Stimulated activated CD4-positive, alpha-beta T cell treated with anti-CD3 and anti-CD28 coated beads, Interleukin-4, amount 100 ng/mL, for 48 hours (primary cell): ENCODE measurements at regions not wholly inside any gene's neighbourhood (a gene's known extent, or its start where the extent isn't known, plus 50 kb on each side); places are given as distances from the start of the nearest gene placed in this dataset.
"Not testable (repeated sequence)": the region's sequence is repeated elsewhere in the genome, so short reads cannot be mapped to it uniquely, and the experiment has no call there.

ENCODE experiments used
- DNase-seq, 2 donors: peaks; one replicate each; pipeline ENCODE4 v3.0.0-alpha.2; 2020; ENCODE audit warnings: low read depth in 2 of 2

- DNase-seq, result no peak
Observed at GRCh38 chr6:169931261-169931660, 179.8 kb downstream of the ERMARD start.

DNA sequence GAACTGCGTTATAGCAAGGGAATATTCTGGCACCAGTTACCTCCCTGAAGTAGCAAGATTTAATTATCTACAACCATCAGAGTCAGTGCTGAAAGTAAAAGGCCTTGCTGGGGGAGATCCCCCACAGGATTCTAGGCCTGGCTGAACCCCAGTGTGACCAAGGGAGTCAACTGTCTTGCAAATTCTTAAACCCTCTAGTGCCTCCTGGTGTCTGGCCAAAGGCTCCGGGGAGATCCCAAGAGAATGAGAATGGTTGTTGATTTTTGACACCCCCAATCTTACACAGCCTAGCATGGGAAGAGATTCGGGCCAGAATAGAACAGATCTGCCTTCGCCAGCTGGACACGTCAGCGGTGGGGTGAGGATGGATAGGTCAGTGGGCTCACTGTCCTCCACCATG lies 179.4 kb downstream of the ERMARD start:
- DNase-seq, result no peak

DNA sequence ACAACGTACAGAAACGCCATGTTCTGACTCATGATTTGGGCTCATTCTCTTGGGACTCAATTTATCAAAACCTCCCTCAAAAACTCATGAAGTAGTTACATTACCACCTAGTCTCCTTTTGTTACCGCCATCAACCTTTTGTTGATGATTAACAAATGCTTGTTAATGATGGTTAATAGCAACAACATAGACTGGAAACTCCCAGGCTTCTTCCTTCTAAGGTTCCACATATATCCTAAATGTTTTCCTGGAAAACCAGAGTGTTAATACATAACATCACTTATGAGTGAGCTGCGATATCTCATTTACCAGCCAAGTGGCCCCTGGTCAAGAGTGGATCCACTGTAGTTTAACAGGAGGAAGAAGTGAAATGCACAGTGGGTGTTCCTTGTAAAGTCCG lies 176.3 kb downstream of the ERMARD start:
- no peak for DNase-seq

DNA sequence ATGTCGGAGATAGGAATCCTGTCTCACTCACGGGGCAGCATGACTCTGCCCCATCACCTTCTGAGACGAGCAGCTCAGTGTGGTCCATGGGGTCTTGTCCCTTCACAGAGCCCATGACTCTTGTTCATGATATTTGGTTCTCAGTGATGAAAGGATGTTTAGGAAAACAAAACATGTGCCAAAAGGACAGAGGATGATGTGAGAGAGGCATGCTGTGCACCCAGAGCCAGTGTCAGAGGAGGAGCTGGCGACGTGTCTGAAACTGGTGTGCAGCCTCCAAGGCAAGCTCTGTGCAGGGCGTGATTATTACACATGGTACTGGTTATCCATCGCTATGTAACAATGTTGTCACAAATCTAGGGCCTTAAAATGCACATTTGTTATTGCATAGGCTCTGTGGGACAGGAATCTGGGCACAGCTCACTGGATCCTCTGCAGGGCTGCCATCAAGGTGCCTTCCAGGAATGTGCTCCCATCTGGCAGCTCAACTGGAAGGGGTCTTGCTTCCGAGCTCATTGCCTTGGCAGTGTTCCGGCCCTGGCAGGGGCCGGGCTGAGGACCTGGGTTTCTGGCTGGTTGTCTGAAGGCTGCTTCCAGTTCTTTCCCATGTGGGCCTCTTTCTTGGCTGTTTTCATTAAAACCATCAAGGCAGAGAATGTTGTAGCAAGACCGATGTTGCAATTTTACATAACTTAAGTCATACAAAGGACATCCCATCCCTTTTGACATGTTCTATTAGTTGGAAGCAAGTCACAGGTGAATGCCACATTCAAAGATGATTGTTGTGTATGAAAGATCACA lies 175.4 kb downstream of the ERMARD start:
- DNase-seq, result no peak

DNA sequence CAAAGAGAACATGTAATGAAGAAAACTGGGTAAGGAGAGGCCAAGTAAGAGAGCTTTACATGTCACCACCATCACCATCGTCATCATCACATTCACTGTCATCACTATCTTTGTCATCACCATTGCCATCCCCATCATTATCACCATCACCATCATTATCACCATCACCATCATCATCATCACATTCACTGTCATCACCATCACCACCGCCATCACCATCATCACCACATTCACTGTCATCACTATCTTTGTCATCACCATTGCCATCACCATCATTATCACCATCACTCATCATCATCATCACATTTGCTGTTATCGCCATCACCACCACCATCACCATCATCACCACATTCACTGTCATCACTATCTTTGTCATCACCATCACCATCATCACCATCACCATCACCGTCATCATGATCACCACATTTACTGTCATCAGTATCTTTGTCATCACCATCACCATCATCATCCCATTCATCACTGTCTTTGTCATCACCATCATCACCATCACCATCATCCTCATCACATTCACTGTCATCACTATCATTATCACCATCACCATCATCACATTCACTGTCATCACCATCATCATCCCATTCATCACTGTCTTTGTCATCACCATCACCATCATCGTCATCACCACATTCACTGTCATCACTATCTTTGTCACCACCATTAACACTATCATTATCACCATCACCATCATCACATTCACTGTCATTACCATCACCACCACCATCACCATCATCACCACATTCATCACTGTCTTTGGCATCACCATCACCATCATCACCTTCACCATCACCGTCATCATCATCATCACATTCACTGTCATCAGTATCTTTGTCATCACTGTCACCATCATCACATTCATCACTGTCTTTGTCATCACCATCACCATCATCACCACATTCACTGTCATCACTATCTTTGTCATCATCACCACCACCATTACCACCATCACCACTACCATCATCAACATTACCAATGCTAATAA lies 172.3 kb downstream of the ERMARD start:
- DNase-seq, result peak in 1 of 2 donors; percentile 1

GRCh38 chr6:169921853-169922824 lies 170.7 kb downstream of the ERMARD start:
- peak; percentile 26 to 29 for DNase-seq

- DNase-seq, result no peak
Observed at GRCh38 chr6:169921217-169921616, 169.8 kb downstream of the ERMARD start.

- no peak for DNase-seq
Observed at GRCh38 chr6:169920359-169921020, 169.1 kb downstream of the ERMARD start.

DNA sequence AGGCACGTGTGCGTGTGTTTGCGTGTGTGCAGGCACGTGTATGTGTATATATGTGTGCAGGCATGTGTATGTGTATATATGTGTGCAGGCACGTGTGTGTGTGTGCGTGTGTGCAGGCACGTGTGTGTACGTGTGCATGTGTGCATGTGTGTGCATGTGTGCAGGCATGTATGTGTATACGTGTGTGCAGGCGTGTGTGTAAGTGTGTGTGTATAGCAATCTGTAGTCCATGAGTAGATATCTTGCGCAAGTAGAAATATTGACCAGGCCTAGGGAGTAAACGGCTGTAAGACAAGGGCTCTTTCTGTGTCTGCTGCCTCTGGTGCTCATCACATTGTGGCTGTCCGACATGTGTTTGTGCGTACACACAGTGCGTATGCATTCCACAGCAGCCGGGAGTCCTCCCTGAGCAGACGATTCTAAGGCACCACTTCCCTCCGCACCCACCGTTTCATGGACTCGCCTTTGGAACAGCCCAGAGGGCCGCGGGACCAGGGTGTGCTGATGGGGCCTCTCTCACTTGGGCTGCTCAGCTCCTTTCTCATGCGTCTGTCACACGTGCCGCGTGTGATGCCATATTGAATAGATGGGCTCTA lies 167.6 kb downstream of the ERMARD start:
- DNase-seq, result no peak

- DNase-seq, result no peak
Observed at GRCh38 chr6:169918239-169918953, 167.0 kb downstream of the ERMARD start.

DNA sequence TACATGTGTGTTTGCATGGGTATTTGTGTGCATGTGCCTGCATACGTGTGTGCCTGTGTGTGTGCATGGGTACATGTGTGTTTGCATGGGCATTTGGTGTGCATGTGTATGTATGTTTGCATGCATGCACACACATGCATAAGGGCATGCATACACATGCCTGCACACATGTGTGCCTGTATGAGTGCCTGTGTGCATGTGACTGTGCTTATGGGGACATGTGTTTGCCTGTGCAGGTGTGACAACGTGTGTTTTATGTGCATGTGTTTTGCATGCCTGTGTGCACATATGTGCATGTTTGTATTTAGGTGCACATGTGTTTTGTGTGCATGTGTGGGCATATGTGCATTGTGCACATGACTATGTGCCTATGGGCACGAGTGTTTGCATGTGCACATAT lies 165.7 kb downstream of the ERMARD start:
- no peak for DNase-seq

DNA sequence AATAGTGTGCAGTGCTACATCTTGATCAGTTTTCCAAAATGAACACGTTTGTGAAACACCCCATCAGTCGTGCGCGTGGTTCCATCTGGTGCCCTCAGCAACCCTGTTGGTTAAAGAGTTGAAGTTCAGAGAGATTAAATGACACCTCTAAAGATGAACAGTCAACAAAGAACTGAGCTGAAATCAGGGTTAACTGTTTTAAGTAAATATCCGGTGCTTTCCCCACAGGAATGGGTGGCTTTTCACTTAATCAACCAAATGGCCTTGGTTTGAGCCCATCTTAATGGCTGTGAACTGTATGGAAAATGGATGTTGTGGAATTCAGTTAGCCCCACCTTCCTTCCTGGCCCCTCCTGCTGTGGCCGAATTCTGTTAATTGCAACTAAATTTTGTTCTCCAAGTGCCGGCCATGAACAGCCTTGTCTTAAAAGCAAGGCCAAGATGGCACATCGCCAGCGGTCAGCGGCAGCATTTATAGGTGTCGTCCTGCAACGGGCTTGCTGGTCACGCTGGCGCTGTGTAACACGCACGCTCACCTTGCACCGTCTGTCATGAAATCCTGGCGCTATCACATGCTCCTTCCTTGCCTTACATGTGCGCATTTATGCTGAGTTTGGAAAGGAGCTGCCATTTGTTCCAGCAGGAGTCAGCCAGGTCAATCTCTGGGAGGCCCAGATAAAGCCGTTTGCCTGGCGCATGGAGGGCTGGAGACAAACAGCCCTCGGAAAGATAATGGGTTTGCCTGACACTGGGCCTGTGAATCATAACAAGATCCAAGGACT lies 164.5 kb downstream of the ERMARD start:
- no peak for DNase-seq

- not testable (repeated sequence) for DNase-seq
Observed at GRCh38 chr6:169913745-169914144, 162.3 kb downstream of the ERMARD start.

- DNase-seq, result no peak
Observed at GRCh38 chr6:169913096-169913638, 161.7 kb downstream of the ERMARD start.

DNA sequence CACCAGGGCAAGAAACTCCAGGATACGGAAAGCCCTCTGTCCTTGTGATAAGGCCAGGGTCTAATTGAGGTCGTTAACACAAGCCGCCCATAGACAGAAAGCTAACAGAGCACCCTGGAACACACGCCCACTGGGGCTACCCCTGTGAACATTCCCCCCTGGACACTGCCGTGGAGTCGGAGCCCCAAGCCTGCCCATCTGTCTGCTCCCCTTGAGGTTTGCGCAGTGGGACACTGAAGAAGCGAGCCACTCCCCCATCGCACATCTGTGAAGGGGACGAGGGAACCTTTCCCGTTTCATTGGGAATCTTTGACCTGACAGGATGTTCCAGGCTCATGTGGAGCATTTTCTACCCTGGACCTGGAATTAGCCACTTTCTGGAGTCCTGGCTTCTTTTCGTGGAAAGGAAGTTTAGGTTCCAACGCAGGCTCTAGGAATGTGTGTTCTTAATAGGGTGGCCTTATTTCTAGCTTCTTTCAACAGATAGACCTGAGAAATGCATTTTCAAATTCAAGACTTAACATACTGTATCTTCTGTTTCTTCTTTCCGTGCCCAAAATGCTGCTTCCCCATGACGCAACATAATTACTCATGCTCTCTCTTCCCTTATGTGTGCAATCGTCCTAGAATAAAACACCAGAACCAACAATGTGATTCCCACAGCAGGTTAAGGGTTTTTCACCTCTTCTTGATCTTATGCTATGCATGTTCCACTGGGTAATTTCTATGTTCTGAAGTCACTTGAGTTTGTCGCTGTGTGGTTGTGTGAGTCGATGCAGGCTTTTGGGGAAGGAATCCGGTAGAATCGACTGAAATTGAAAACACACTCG lies 161.1 kb downstream of the ERMARD start:
- no peak for DNase-seq

- no peak for DNase-seq
Observed at GRCh38 chr6:169911264-169912263, 160.1 kb downstream of the ERMARD start.

GRCh38 chr6:169909113-169909512 lies 157.7 kb downstream of the ERMARD start:
- no peak for DNase-seq
